LoVo (cell line): ENCODE measurements at regions not wholly inside any gene's neighbourhood (a gene's known extent, or its start where the extent isn't known, plus 50 kb on each side); places are given as distances from the start of the nearest gene placed in this dataset.

ENCODE experiments used
- DNase-seq: peaks from one replicate; pipeline ENCODE4 v3.0.0-alpha.2; 2016; ENCODE audit warnings: low spot score

DNA sequence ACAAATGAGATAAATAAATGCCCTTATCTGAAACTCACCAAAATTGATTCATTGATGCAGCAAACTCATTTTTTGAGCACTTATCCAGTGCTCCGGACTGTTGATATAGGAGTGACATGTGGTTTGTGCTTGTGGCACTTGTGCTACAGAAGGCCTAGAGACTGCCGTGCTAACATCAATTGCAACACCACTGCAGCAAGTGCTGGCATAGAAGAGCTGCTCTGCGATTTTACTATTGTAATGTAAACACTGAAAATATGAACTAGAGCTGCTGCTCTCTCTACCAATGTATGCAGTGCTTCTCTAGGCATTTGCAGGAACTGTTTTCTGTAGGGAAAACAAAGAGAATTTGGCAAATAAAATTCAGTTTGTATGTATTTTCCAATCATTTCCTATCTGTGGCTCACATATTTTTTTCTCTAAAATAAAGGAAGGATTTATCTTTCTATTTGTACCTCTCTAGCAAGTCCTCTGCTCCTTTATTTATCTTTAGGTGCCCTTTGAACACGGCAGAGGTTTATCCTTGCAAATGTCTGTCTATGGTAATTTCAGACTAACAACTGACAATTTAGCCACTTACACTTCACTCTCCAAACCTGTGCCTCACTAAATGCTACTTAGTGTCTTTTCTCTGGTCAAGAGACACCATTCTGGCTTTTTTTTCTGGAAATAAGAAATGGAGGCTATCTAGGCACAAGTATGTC lies 409.5 kb upstream of the ADGRL2 start:
- DNase-seq, result no peak

GRCh38 chr1:81388435-81388834 lies 412.3 kb upstream of the ADGRL2 start:
- no peak for DNase-seq

DNA sequence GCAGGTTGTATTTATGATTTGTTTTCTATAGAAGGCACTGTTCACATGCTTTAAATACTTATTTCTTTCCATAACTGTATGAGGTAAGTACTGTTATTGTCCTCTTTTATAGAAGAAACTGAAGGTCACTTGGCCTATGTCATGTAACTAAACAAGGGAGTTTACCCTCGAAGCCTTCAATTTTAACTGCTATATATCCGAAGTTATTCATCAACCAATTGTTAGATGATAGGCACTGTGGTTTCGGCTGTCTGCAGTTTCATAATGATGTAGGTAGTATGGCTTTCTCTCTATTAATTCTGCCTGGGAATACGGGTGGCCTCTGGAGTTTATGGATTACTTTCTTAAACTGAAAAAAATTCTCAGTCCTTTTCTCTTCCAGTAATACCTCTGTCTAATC lies 413.3 kb upstream of the ADGRL2 start:
- no peak for DNase-seq

GRCh38 chr1:81382561-81382960 lies 418.2 kb upstream of the ADGRL2 start:
- no peak for DNase-seq

DNA sequence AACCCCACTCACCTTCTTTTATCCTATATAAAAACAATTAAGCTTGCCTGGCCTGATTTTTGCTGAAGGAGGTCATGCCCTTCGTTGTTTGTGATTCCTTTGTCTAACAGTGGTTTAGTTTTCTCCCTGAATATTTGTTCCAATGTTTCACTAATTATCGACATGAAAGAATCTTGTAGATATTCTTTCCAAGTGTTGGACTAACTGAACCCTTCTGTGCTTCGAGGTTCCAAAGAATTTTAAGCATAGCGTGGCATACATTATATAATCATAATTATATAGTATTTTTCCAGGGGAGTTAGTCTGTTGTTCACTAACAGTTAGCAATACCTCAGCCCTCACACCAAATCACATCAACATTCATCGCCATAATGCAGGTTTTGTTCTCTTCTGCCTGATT lies 418.9 kb upstream of the ADGRL2 start:
- no peak for DNase-seq

DNA sequence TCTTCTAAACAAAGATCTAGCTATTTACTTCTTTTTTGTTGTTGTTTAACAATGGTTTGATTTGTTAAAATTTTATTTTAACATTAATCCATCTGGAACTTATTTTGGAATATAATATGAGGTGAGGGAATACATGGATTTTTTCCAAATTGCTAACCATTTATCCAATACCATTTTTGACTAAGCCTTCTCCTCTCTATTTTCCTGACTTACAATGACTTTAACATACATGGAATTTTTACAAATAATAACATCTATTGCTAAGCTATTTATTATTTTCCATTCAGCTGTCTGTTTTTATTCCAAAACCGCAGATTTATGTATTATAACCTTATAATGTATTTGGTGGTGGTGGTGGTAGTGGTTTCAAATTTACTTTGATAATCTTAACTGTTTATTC lies 420.3 kb upstream of the ADGRL2 start:
- DNase-seq, result no peak

GRCh38 chr1:81379430-81379829 lies 421.3 kb upstream of the ADGRL2 start:
- no peak for DNase-seq

DNA sequence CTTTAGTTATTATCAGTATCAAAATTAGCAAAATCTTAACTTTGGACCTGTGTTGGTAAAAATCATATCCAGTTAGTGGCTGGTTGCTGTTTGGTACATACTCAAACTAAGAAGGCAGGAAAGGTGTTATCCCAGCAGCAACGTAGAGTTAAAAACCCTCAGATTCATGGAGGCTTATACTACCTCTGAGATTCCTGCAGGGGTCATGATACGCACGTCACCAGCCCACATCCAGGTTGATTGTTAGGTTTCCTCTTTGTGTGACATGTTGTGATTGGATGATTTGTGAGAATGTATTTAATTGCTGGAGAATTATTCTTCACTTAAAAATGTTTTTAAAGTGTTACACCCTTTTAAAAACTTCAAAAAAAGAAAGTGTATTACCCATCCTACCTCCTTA lies 423.3 kb upstream of the ADGRL2 start:
- no peak for DNase-seq

DNA sequence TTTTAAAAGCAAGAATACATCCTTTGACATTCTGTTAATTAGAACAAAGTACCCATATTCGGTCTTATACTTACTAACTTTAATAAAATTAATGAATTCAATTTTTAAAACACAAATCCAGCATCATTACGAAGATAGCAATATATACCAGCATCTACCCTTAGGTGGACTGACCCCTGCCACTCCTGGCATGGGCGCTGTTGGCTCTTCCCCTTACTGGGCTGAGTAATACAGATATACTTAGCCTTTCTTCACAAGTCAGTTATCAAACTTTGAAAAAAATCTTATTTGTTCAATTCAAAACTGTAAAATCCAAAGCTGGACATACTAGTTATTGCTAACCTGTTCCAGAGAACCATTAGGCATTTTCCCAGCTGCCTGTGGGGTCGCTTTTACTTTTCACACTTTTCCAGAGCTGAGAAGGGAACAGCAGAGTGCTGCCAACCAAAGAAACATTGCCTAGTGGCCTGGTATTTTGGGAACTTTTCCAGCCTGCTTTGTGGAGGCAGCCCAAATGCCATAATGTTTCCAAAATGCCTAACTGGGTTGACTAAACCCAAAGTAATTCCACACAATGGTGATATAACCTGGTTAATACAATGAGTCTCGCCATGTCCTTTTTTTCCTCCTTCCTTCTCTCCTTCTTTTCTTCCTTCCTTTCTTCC lies 424.7 kb upstream of the ADGRL2 start:
- no peak for DNase-seq

GRCh38 chr1:81374481-81374880 lies 426.3 kb upstream of the ADGRL2 start:
- no peak for DNase-seq

- no peak for DNase-seq
Observed at GRCh38 chr1:81371864-81372263, 428.9 kb upstream of the ADGRL2 start.

DNA sequence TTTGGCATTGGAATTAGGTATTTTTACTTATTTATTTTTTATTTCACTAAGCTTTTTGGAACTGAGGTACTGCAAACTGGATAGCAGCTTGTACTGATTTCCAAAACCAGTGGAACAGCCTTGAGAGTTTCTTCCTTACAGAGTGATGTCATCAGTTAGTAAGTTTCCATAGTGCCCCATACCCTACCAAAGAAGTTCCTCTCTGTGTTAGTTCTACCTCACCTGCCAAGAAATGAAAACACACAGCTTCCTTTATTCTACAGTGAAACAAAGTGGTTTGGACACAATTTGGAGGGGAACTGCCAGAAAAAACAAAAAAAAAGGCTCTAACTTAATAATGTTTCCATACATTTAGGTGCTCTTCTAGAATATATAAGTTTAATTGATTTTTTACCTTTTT lies 430.9 kb upstream of the ADGRL2 start:
- no peak for DNase-seq

DNA sequence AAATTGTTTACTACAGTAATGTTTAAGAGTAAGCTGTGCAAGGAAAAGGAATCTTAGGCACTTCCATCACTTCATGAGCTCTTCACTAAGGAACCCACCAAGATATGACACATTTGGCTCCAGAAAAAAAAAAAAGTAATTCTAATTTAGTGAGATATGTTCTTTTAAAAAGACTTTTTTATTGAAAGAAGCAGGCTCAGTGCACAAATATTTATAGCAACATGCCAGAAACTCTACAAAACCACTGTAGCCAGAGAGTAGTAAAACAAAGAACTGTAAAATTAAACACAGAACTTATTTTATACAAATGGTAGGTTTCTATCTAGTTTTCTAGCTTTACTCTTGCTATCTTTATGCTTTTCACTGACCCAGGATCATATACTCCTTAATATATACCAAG lies 434.6 kb upstream of the ADGRL2 start:
- no peak for DNase-seq

GRCh38 chr1:81364088-81364487 lies 436.6 kb upstream of the ADGRL2 start:
- no peak for DNase-seq

DNA sequence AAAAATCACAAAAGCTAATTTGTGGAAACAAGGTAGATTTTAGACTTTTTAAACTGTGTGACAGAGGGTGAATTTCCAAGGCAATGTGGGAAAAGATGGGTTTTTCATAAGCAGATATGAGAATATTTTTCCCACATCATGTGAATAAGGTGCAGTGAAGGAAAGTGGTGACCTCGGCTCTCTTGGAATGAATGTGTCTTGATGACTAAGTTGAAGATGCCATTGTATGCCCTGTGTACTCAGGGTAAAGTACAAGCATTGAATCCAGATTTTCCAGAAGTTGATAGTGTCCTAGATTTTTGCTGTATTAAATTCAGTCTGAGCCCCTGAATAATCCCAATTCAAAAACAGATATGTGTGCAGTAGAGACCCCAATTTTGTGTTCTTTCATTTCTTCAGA lies 442.6 kb upstream of the ADGRL2 start:
- no peak for DNase-seq

DNA sequence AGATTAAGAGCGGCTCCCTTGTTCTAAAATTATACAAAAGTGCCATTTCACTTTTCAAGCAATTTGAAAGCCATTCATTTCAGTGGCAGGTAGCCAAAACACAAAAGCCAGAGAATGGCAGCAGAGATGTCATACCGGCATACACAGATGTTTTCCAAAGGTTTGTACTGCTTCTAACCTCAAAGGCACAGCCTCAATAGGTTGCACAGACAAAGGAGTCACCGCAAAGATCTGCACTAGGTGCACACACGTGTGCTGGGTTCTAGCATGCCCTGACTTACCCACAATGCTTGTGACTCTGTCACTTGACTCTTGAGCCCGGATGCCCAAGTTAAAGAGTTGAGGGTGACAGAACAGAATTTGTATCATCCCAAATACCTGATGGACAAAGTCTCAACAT lies 448.9 kb upstream of the ADGRL2 start:
- DNase-seq, result no peak

DNA sequence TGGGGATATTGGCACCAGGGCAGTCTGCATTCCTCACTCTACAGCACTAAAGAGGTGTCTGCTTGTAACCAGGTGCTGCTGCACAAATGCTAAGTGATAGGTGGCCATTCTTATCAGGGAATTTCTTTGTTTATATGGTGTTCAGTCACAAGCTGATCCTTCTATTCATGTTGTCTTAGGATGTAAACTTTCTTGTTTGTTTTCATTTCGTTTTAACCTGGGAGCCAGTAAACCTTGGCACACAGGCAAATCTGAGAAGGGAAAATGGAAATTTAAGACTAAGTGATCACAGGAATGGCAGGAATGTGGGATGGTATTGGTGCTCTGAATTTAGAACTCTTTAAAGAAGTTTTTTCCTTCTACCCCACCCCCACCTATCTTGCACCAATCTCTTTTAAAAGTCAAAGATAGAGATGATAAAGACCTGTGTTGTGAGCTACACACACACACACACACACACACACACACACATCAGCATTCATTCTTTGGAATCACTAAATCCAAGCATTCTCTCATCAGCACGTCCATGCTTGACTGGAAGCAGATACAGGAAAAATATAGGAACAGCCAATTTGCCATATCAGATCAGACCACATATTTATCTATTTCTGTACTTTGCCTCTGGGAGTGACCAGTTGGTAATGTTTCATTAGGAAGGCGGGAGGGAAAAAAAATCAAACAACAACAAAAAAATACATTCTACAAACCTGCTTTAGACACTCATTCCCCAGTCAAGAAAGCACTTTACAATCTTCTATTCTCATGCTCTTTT lies 451.4 kb upstream of the ADGRL2 start:
- DNase-seq, result no peak

GRCh38 chr1:81345110-81345509 lies 455.6 kb upstream of the ADGRL2 start:
- DNase-seq, result no peak

GRCh38 chr1:81340239-81340638 lies 460.5 kb upstream of the ADGRL2 start:
- no peak for DNase-seq

- no peak for DNase-seq
Observed at GRCh38 chr1:81337226-81337625, 463.5 kb upstream of the ADGRL2 start.

DNA sequence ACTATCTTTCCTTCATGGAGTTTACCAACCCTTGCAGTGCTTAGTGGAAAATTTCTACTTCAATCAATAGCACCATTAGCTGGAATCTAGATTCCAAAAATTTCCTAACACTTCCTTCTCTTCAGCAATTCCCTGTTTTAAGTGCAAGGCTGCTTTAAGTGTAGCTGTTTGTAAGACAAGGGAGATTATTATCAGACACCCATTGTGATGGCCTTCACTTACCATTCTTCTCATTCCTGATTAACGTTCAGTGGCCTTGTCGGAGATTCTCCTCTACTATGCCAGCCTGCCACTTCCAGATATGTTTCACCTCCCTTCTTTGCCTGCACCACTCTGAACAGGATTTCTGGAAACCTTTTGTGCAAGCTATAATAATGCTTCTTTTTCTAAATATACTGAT lies 464.9 kb upstream of the ADGRL2 start:
- no peak for DNase-seq

- DNase-seq, result no peak
Observed at GRCh38 chr1:81330521-81330920, 470.2 kb upstream of the ADGRL2 start.

GRCh38 chr1:81330111-81330510 lies 470.6 kb upstream of the ADGRL2 start:
- DNase-seq, result no peak
